Stimulated activated CD4-positive, alpha-beta T cell treated with anti-CD3 and anti-CD28 coated beads, Interleukin-12 subunit alpha, Interleukin-12 subunit beta, amount 100 ng/mL, for 4 hours (primary cell): ENCODE measurements at regions not wholly inside any gene's neighbourhood (a gene's known extent, or its start where the extent isn't known, plus 50 kb on each side); places are given as distances from the start of the nearest gene placed in this dataset.

Experiments
- DNase-seq: peaks from one replicate; pipeline ENCODE4 v3.0.0-alpha.2; 2020

DNA sequence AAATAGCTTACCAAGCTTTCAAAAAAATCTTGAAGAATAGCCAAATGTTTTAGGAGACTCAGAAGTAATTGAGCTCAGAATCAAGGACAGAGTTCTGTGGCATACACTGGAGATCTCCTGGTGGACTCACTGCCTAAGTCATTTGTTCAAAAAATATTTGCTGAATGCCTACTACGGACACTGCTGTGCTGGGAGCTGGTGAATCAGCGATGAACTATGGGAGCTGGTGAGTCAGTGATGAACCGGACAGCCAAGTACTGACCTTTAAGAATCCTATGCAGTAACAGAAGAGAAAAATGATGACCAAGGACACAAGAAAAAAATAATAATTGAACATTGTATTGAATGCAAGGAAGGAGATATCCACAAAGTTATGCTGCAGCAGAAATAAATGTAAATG is 717.9 kb upstream of the CXADR start:
- no peak for DNase-seq

DNA sequence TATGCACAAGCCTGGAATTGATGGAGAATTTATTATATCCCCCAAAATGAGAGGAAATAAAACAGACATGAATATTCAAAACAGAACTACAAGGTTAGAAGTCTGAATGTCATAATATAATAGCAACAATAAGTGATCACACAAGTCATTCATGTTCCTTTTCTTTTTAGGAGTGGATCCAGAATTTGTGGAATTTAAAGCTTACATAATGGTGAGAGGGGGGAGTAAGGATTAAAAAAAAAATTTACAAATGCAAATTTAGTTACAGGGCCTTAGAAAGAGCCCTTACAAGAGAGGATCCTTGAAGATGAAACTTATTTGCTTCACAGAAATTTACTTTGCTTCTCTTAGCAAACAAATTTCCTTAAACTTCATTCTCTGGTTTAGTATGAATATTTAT is 716.1 kb upstream of the CXADR start:
- no peak for DNase-seq

GRCh38 chr21:16797540-16797939 is 715.3 kb upstream of the CXADR start:
- DNase-seq: no peak

DNA sequence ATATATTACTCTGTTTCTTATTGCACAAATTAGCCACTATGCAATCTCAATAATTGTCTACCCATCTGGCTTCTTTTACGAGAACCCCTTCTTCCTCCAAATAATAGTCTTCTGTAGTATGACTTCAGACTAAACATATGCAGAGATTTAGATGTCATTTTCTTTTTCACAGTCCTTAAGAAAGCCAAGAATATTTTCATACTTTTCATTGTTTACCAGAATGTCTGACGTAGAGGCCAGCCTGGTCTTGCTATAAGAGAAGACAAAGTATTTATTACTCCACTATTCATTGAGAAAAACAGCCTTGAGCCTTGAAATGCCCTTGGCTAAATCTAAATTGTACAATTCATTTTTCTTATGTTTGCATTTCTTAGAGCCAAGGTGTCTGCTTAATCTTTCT is 714.9 kb upstream of the CXADR start:
- DNase-seq: no peak

DNA sequence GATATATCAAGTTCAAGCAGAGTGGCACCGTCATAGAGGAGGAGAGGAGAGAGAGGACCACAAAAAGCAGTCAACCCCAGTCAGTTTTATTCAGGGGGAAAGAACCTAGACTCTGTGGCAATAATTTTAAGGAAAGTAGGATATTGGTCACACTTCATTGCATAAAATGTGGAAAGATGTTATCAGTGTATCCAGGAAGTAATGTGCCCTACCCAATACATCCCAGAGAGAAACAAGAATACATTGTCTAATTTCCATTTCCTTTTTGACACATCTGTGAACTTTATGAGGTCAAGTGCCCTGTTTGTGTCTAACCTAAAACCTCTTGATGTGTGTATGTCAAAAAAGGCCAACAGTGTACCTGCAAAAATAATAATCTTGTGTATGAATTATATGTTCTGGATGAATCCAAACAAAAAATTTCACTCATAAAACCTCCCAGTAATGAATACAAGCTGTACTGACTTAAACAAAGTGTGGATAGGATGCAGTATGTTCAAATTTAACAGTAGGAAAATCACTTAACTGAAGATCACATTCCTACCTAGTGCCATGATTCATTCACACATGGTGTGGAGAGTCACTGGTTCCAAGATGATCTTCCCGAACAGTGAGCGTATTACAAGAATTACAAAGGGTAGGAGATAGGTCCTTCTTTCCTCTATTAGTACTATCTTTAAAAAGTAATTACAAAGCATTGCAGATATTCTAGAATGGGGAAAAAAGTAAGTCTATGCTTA is 712.1 kb upstream of the CXADR start:
- DNase-seq: no peak

GRCh38 chr21:16811011-16811410 is 701.8 kb upstream of the CXADR start:
- DNase-seq: no peak

DNA sequence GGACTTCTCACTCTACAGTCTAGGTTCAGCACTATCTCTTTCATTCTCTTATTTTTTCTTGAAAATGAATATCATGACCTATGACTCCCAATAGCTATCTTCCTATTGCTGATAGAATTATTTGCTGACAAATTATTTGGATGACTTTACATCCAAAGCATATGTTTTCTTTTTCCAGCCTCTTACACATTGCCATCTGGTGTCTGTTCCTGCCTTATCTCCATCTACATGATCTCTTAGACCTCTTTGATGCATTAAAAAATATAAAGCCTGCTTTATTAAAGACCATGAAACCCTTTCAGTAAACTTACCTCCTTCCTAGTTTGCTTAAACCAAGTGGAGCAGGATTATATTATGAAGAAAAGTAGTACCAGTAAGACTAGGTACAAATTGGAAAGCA is 700.9 kb upstream of the CXADR start:
- DNase-seq: no peak

DNA sequence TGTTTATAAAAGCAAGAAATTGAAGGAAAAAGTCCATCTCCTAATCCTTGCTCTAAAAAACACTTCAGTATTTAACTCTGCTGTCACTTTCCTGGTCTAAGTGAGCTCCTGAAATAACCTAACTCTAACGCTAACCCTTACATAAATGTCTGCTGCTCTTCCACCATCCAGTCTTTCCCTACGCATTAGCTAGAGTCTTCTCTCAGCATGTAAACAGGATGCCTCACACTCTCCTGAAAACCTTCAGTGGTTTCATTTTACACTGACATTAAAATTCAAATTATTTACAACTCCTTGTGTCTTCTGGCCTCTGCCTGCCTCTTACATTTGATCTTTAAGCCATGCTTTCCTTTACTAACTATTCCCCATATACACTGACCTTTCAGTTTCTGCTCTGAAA is 697.6 kb upstream of the CXADR start:
- no peak for DNase-seq

DNA sequence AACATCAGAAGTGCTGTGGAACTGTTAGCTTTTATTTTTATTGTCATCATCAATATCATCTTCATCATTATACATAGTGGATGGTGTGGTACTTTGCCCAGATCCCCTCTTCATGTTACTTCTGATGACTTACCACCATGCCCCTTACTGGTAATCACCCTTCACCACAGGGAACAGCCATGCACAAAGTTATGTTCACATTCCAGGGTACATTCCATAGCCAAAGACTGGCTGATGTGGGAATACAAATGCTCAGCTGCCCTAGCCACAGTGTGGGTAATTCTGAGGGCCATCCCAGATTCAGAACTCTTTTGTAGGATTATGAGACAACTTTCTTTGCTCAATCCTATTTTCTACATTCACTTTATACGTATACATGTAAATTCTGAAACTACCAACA is 691.3 kb upstream of the CXADR start:
- DNase-seq: no peak

- DNase-seq: no peak
Measured at GRCh38 chr21:16829532-16829931, 683.3 kb upstream of the CXADR start.

- DNase-seq: no peak
Measured at GRCh38 chr21:16832791-16833190, 680.1 kb upstream of the CXADR start.

DNA sequence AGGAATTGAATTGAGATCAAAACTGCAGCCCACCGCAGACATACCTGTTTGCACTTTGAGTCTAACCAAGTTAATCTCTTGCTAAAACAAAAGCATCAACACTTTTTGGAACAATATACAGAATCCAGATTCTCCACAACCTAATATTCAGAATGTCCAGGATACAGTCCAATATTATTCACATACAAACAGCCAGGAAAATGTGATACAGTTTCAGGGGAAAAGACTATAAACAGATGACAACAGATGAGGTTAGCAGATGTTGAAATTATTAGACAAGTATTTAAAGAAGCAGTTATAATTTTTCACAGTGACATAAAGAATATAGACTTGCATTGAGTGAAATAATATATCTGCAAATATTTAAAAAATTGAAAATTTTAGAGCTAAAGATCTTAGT is 678.1 kb upstream of the CXADR start:
- no peak for DNase-seq

DNA sequence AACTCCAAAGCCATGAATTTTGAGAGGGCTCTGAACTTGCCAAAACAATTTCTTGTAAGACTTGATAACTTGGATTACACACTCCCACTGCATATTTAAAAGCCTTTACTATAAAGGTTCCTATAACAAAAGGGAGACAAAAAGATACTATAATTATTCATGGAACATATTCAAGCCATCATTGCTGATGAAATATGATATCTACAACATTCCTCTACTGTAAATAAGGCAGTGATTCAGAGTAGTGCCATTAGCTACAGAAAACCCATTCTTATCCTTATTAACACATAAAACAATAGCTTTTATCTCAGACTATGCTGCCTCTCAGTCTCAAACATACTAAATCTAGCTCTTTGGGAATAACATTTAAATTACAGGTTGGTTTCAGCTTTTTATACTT is 675.5 kb upstream of the CXADR start:
- no peak for DNase-seq

DNA sequence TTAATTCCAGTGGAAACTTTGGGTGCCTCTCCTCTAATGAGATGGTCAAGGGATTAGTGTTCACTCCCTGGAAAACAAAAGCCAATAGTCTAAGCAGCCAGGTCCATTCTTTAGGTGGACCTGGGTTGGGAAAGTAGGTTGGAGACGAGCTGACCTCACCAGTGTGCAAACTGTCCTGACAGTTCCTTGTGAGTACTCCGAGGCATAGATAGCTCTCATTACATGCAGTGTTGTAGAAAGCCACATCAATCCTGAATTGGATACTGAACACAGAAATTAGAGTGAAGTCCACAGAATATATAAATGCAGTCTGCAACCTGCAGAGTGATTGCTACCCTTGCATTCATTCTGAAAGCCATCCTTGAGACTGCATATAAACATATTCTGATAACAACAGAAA is 675.1 kb upstream of the CXADR start:
- DNase-seq: no peak

DNA sequence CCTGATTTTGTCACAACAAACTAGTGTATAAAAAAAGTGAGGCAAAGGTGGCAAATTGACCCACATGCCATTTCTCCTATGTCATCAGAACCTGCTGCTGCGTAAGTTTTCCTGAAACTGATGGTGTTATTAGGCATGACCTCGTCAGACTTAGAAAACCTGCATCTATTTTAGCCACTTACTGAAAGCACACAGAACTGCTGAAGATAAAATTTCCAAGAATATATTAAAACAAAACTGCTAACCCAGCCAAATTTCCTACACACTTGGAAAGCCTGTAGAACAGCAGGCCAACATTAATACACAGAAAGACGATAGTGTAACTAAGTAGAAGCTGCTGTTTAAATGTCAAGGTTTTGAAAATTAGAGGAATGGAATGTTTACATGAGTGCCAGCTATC is 674.5 kb upstream of the CXADR start:
- no peak for DNase-seq

DNA sequence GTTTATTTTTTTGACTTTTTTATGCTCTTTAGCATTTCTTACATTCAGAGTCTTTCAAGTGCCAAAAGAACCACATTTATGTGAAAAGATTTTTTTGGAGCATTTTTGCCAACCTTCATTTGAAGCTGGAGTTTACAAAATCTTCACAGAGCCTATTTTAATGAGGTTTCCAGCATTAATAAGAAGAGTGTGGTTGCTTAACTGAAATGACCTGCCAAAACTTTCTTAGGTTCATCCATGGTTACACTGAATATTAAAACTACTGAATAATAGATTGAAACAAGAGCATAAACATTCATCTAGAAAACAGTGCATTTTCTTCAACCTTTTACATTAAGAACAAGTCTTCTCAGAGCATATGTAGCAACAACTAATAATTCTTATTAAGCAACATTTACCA is 672.3 kb upstream of the CXADR start:
- DNase-seq: no peak

- no peak for DNase-seq
Measured at GRCh38 chr21:16841975-16842695, 670.7 kb upstream of the CXADR start.

- no peak for DNase-seq
Measured at GRCh38 chr21:16842696-16843035, 670.2 kb upstream of the CXADR start.

GRCh38 chr21:16847211-16847610 is 665.6 kb upstream of the CXADR start:
- no peak for DNase-seq

DNA sequence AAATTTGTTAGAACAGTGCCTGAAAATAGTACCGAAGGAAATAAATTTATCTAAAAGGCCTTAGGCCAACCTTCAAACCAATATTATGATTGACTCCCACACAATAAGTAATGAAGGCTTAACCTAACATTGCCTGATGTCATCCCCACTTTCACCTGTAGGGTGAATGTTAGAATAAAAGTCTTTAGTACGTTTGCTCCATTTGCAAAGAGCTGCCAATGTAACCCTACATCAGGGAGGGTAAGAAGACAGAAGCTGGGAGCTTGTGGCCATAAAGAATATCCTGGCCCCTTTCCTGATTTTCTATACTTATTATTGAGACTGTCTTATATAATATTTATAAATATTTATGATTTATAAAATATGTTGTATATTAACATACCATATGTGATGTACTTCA is 661.8 kb upstream of the CXADR start:
- DNase-seq: no peak

DNA sequence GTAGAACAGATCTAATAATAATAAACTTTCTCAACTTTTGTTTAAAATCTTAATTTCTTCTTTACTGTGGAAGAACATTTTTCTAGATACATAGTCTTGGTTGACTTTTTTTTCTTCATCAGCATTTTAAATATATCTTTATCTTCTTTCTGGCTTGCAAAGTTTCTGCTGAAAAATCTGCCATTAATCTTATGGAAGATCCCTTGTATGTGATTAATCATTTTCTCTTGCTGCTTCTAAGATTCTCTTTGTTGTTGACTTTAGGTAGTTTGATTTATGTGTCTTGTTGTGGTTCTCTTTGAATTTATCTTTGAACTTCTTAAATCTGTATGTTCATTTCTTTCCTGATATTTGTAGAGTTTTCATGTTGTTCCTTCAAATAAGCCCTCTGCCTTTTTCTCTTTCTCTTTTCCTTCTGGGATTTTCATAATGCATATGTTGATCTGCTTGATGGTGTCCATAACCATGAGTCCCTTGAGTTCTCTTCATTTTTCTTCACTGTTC is 657.6 kb upstream of the CXADR start:
- no peak for DNase-seq

DNA sequence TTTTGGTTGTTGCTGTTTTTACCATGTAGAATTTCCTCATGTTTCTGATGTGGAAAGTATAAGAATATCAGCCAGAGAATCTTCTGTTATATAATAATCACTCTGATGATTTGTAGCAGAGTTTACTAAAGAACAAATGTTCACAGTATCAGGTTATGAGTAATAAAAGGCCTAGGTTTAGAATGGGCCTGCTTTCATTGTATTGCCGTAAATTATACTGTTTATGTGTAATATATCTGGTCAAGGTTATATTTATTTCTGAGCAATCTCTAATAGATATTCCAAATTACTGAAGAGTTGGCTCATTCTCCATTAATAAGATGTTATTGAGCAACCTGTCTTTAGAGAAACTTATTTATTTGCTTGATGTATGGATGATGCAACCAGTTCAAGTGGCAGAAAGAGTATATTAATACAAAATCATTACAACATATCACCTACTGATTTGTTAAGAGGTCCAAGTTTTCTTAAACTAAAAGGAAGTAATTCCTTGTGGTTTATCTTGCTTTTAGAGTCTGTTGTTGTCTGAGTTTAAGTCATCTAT is 649.4 kb upstream of the CXADR start:
- no peak for DNase-seq

DNA sequence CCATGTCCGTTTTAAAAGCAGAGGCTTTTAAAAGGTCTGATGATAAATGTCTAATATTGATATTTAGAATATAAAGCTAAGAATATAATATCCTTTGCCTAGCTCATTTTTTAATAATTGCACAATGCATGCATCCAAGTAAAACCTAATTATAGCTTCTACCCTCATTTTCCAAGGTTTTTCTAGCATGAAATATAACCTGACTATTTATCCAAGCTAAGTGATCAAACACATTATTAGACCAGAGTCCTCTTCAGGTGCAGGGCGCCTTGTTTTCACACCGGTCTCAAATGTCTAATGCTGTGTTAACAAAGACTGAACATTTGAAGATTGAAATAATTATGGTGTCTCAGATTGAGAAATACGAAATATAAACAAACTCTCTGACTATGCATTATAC is 648.9 kb upstream of the CXADR start:
- DNase-seq: no peak

GRCh38 chr21:16865632-16866031 is 647.2 kb upstream of the CXADR start:
- no peak for DNase-seq

DNA sequence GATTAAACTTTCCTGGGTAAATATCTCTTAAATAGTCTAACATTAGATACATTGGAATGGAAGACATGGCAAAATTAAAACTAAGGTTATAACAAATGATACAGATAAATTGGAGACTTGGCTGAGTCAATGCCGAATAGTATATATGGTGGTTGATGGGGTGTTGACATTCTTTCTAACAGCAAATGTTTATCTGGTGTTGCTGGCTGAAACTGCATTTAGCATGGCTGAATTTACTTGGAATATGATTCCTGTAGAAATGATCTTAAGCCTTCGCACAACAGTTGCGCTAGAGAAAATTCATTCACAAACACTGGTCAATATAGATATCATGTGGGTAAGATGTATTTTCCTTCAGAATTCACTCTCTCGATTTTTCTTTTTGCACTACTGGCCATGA is 646.0 kb upstream of the CXADR start:
- no peak for DNase-seq
